SK-N-SH (cell line): ENCODE measurements at regions not wholly inside any gene's neighbourhood (a gene's known extent, or its start where the extent isn't known, plus 50 kb on each side); places are given as distances from the start of the nearest gene placed in this dataset.

ENCODE experiments used
- CTCF ChIA-PET: fragments of 300-600, 350-600 bp; formaldehyde crosslinking; extraction: SDS; loops from one replicate; lab custom pipeline; 2021; lab: Yijun Ruan, JAX
- POLR2A ChIA-PET: fragments of 350-600 bp; sonication (Branson Sonifier 250); formaldehyde crosslinking; extraction: SDS; loops from one replicate; lab custom pipeline; 2020; ENCODE audit warnings: antibody characterized with exemption, inconsistent platforms; lab: Yijun Ruan, JAX
- DNase-seq: peaks from one replicate; pipeline ENCODE4 v3.0.0; 2012
- H2AFZ ChIP-seq: fragments of 200-600 bp; sonication (generic); 2 replicates; pipeline ENCODE4 v1.8.1; 2016; ENCODE audit warnings: antibody characterized with exemption, mild to moderate bottlenecking, low read depth
- H3F3A ChIP-seq: fragments of 200-600 bp; sonication (generic); replicated peaks from 2 replicates; pipeline ENCODE3; 2016; ENCODE audit warnings: antibody characterized with exemption, mild to moderate bottlenecking; ENCODE audit not compliant: insufficient read depth
- H3K27ac ChIP-seq, 2 experiments: fragments of 200-500 bp in 1 of 2; fragments of 200-600 bp in 1 of 2; sonication (Bioruptor generic) in 1 of 2; sonication (generic), shearing (Covaris generic) in 1 of 2; 2 replicates each; pipeline versions ENCODE4 v1.5.1 to v1.6.1; 2014 to 2016; ENCODE audit warnings: low read depth in 2 of 2, inconsistent platforms in 1 of 2, low read length in 1 of 2, mild to moderate bottlenecking in 1 of 2, mixed read lengths in 1 of 2
- H3K27me3 ChIP-seq: fragments of 200-600 bp; sonication (generic), shearing (Covaris generic); 2 replicates; pipeline ENCODE4 v1.6.1; 2016; ENCODE audit warnings: mixed run types; ENCODE audit not compliant: insufficient read depth
- H3K36me3 ChIP-seq, 2 experiments: fragments of 200-500 bp in 1 of 2; fragments of 200-600 bp in 1 of 2; sonication (Bioruptor generic) in 1 of 2; sonication (generic) in 1 of 2; replicated peaks in 1 of 2; 2 replicates each; pipeline versions ENCODE3 to v1.5.1; 2014 to 2016; ENCODE audit warnings: low read length in 1 of 2, mild to moderate bottlenecking in 1 of 2; ENCODE audit not compliant: insufficient read depth in 2 of 2, control insufficient read depth in 1 of 2
- H3K4me1 ChIP-seq, 2 experiments: fragments of 200-500 bp in 1 of 2; fragments of 200-600 bp in 1 of 2; sonication (Bioruptor generic) in 1 of 2; sonication (generic), shearing (Covaris generic) in 1 of 2; 2 replicates each; pipeline versions ENCODE4 v1.5.1 to v1.6.1; 2014 to 2016; ENCODE audit warnings: low read depth in 1 of 2, low read length in 1 of 2, mixed run types in 1 of 2; ENCODE audit not compliant: insufficient read depth in 2 of 2, control insufficient read depth in 1 of 2
- H3K4me2 ChIP-seq: fragments of 200-600 bp; sonication (generic), shearing (Covaris generic); 2 replicates; pipeline ENCODE4 v1.6.1; 2017; ENCODE audit warnings: mixed run types
- H3K4me3 ChIP-seq, 2 experiments: fragments of 200-500 bp in 1 of 2; fragments of 200-600 bp in 1 of 2; sonication (Bioruptor generic) in 1 of 2; sonication (generic), shearing (Covaris generic) in 1 of 2; 2 replicates each; pipeline versions ENCODE4 v1.5.1 to v1.8.1; 2014 to 2016; ENCODE audit warnings: low read depth in 2 of 2, inconsistent platforms in 1 of 2, low read length in 1 of 2, mild to moderate bottlenecking in 1 of 2, mixed read lengths in 1 of 2, moderate library complexity in 1 of 2
- H3K79me2 ChIP-seq: fragments of 200-600 bp; sonication (generic); 2 replicates; pipeline ENCODE4 v1.8.1; 2017; ENCODE audit warnings: mild to moderate bottlenecking; ENCODE audit not compliant: insufficient read depth
- H3K9ac ChIP-seq: fragments of 200-600 bp; sonication (generic); 2 replicates; pipeline ENCODE4 v1.6.1; 2017; ENCODE audit warnings: mixed run types
- H3K9me2 ChIP-seq: fragments of 200-600 bp; sonication (generic); 2 replicates; pipeline ENCODE4 v1.6.1; 2017; ENCODE audit warnings: mixed run types
- H3K9me3 ChIP-seq: fragments of 200-600 bp; sonication (generic); 2 replicates; pipeline ENCODE4 v1.6.1; 2017; ENCODE audit warnings: mixed run types, mild to moderate bottlenecking, moderate library complexity
- H4K20me1 ChIP-seq: fragments of 200-600 bp; sonication (generic); 2 replicates; pipeline ENCODE4 v1.6.1; 2017; ENCODE audit warnings: mild to moderate bottlenecking, mixed run types; ENCODE audit not compliant: insufficient read depth
- EZH2phosphoT487 ChIP-seq: fragments of 200-600 bp; sonication (generic); IDR thresholded peaks from 2 replicates; pipeline ENCODE4 v1.6.1; 2017; ENCODE audit warnings: low read depth, mixed run types, mild to moderate bottlenecking, antibody characterized with exemption, moderate library complexity, borderline replicate concordance
- NFIC ChIP-seq: IDR thresholded peaks from 2 replicates; pipeline ENCODE4 v1.4.0; 2012; ENCODE audit warnings: borderline replicate concordance
- NRF1 ChIP-seq: IDR thresholded peaks from 2 replicates; pipeline ENCODE4 v1.6.1; 2012; ENCODE audit warnings: low read depth, mild to moderate bottlenecking, low read length
- RAD21 ChIP-seq: IDR thresholded peaks from 2 replicates; pipeline ENCODE4 v1.6.1; 2012; ENCODE audit warnings: mild to moderate bottlenecking, low read length
- SMC3 ChIP-seq: IDR thresholded peaks from 2 replicates; pipeline ENCODE4 v1.6.1; 2012; ENCODE audit warnings: low read depth, low read length, improper control_type of control experiment
- TCF12 ChIP-seq: IDR thresholded peaks from 2 replicates; pipeline ENCODE4 v1.4.0; 2012
- WGBS: methylation state at CpG from one replicate; pipeline ENCODE4 v1.1.6; 2017; ENCODE audit warnings: low lambda C conversion rate; 5-methylcytosine and 5-hydroxymethylcytosine counted together
- TF ChIP-seq, protein P1 (sequence below): IDR thresholded peaks from 2 replicates; pipeline ENCODE4 v1.6.1; 2012; ENCODE audit warnings: mild to moderate bottlenecking, low read depth, low read length, moderate library complexity

DNA sequence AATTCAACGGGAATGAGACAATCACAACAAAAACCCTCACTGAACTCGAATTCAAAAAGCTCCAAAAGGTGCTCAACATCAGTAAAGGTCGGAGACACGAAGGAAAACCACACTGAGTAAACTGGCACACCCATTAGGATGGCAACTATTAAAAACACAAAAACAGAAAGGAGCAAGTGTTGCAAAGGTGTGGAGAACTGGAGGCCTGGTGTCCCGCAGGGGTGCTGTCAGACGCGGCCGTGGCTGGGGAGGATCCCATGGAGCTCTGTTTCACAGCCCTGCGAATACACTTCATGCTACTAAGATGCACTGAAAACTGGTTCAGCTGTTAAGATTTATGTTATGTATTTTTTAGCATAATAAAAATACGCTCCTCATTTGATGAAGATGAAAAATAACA, 730.6 kb downstream of the GALR1 start:
- no peak overlapping the region for H3K27ac ChIP-seq
- TF ChIP-seq TCF12, result no peak
- TF ChIP-seq NRF1, result no peak
- TF ChIP-seq, protein P1, sequence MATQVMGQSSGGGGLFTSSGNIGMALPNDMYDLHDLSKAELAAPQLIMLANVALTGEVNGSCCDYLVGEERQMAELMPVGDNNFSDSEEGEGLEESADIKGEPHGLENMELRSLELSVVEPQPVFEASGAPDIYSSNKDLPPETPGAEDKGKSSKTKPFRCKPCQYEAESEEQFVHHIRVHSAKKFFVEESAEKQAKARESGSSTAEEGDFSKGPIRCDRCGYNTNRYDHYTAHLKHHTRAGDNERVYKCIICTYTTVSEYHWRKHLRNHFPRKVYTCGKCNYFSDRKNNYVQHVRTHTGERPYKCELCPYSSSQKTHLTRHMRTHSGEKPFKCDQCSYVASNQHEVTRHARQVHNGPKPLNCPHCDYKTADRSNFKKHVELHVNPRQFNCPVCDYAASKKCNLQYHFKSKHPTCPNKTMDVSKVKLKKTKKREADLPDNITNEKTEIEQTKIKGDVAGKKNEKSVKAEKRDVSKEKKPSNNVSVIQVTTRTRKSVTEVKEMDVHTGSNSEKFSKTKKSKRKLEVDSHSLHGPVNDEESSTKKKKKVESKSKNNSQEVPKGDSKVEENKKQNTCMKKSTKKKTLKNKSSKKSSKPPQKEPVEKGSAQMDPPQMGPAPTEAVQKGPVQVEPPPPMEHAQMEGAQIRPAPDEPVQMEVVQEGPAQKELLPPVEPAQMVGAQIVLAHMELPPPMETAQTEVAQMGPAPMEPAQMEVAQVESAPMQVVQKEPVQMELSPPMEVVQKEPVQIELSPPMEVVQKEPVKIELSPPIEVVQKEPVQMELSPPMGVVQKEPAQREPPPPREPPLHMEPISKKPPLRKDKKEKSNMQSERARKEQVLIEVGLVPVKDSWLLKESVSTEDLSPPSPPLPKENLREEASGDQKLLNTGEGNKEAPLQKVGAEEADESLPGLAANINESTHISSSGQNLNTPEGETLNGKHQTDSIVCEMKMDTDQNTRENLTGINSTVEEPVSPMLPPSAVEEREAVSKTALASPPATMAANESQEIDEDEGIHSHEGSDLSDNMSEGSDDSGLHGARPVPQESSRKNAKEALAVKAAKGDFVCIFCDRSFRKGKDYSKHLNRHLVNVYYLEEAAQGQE, result no peak
- no peak for TF ChIP-seq SMC3
- TF ChIP-seq RAD21, result no peak
- no peak for TF ChIP-seq NFIC
- TF ChIP-seq EZH2phosphoT487, result no peak
- TF ChIP-seq, all 33 proteins: peak for 0
- no peaks in the 10 kb centered on the region for H4K20me1 ChIP-seq
- no peak overlapping the region for H3K9ac ChIP-seq
- H3K79me2 ChIP-seq, result no peaks in the 10 kb centered on the region
- no peak for DNase-seq
- H3F3A ChIP-seq, result no peaks in the 10 kb centered on the region
- H2AFZ ChIP-seq, result no peak overlapping the region
- H3K4me3 ChIP-seq, result no peak overlapping the region
- H3K4me1 ChIP-seq, result no peaks in the 10 kb centered on the region
- no peak overlapping the region for H3K4me2 ChIP-seq
- 8% methylated on average over 10 of the region's 10 CpGs for WGBS
- ChIA-PET CTCF (no interaction called here), POLR2A (no interaction called here)
- H3K9me2 ChIP-seq, result no peaks in the 10 kb centered on the region
- H3K36me3 ChIP-seq, result no peaks in the 10 kb centered on the region
- no peaks in the 10 kb centered on the region for H3K9me3 ChIP-seq
- no peaks in the 10 kb centered on the region for H3K27me3 ChIP-seq

DNA sequence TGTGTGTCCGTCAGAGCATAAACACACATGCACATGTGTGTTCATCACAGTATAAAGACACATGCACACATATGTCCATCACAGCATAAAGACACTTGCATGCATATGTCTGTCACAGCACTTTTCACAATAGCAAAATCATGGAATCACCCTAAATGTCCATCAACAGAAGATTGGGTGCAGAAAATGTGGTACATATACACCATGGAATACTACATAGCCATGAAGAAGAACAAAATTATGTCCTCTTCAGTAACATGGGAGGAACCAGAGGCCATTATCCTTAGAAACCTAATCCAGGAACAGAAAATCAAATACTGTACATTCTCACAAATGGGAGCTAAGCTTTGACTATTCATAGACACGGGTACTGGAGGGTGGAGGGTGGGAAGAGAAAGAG, 732.2 kb downstream of the GALR1 start:
- Histone ChIP-seq H3K79me2 (no peaks in the 10 kb centered on the region), H3K27me3 (no peaks in the 10 kb centered on the region), H3K36me3 (no peaks in the 10 kb centered on the region), H2AFZ (no peak overlapping the region), H3F3A (no peaks in the 10 kb centered on the region), H3K9me2 (no peaks in the 10 kb centered on the region), H3K9ac (no peak overlapping the region), H3K4me2 (no peak overlapping the region), H3K27ac (no peak overlapping the region), H4K20me1 (no peaks in the 10 kb centered on the region), H3K9me3 (no peaks in the 10 kb centered on the region), H3K4me1 (no peaks in the 10 kb centered on the region), H3K4me3 (no peak overlapping the region)
- ChIA-PET CTCF (interaction anchor here (0.5 kb wide), 1 partner anchor 1496 kb away, joined by 3 read pairs; no protein-coding TSS in a partner anchor), POLR2A (no interaction called here)
- no peak for TF ChIP-seq NFIC
- TF ChIP-seq, protein P1, result no peak
- WGBS, result 20% methylated on average over 2 of the region's 2 CpGs
- no peak for DNase-seq
